ENCODE measurements at regions not wholly inside any gene's neighbourhood (a gene's known extent, or its start where the extent isn't known, plus 50 kb on each side); places are given as distances from the start of the nearest gene placed in this dataset.

DNA sequence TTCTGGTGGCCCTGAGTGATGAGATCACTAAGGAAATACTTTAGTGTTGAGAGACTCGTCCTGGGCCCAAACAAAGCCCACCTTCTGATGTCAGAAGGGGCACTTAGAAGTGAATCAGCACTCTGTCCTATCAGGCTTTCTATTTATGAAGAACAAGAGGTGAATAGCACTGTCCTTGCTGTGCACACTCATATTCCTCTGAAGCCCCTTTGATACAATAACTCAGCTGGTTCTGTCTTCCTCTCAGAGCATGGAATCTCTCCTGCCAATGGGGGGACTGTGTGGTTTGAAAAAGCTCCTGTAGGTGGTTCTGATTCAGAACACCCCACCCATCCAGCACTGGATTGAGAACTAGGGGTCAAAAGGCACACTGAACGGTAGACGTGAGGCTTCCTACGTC is 348.1 kb downstream of the ETS1 start:
- Histone ChIP-seq H3K36me3 (no peaks in the 10 kb centered on the region), H3K4me1 (peaks cover 0 to 10% (median 0%) of the 10 kb centered on the region in 4 donors), H3K27me3 (no peaks in the 10 kb centered on the region), H3K4me3 (no peak overlapping the region), H3K27ac (no peak overlapping the region), H3K9me3 (no peaks in the 10 kb centered on the region)
- TF ChIP-seq, protein P1, sequence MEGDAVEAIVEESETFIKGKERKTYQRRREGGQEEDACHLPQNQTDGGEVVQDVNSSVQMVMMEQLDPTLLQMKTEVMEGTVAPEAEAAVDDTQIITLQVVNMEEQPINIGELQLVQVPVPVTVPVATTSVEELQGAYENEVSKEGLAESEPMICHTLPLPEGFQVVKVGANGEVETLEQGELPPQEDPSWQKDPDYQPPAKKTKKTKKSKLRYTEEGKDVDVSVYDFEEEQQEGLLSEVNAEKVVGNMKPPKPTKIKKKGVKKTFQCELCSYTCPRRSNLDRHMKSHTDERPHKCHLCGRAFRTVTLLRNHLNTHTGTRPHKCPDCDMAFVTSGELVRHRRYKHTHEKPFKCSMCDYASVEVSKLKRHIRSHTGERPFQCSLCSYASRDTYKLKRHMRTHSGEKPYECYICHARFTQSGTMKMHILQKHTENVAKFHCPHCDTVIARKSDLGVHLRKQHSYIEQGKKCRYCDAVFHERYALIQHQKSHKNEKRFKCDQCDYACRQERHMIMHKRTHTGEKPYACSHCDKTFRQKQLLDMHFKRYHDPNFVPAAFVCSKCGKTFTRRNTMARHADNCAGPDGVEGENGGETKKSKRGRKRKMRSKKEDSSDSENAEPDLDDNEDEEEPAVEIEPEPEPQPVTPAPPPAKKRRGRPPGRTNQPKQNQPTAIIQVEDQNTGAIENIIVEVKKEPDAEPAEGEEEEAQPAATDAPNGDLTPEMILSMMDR (IDR thresholded peaks at IDR 0.05), result no peak
- DNase-seq, result no peak
- intact Hi-C loops (cut with DNase I; ENCODE audit: low total_unique reads), result no loop called here

DNA sequence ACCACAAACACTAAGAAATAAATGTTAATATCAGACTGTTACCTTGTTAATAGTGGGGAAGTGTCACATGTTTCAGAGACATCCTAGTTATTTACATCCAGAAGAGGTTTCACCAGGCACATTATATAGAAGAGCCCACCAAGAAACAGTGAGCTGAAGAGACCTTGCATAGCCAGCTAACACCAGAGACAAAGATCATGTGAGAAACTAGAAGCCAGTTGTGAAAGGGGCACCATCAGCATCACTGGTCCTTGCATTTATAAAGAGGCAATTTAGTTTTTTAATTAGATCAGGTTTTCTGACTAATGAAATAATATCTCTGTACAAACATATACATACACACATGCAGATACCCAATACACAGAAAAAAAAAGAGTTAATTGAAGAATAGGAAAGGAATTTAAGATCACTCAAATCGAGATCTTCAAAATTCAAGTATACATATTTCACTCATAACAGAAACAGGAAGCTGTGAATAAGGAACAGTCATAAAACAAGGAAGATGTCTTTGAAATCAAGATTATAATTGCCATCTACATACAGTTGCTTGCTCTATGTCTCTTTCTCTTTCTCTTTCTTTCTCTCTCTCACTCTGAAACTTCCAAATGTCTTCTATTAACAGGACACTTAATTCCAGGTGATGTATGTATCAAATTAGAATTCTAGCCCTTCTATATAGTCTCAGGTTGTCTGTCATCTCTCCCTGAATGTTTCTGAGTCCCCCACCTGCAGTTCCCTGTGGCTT is 348.7 kb downstream of the ETS1 start:
- Histone ChIP-seq H3K4me1 (peaks cover 0 to 10% (median 0%) of the 10 kb centered on the region in 4 donors), H3K27ac (no peak overlapping the region), H3K9me3 (no peaks in the 10 kb centered on the region), H3K4me3 (no peak overlapping the region), H3K27me3 (no peaks in the 10 kb centered on the region), H3K36me3 (no peaks in the 10 kb centered on the region)
- TF ChIP-seq, protein P1 (IDR thresholded peaks at IDR 0.05), result no peak
- intact Hi-C loops (cut with DNase I; ENCODE audit: low total_unique reads), result no loop called here
- DNase-seq, result no peak

DNA sequence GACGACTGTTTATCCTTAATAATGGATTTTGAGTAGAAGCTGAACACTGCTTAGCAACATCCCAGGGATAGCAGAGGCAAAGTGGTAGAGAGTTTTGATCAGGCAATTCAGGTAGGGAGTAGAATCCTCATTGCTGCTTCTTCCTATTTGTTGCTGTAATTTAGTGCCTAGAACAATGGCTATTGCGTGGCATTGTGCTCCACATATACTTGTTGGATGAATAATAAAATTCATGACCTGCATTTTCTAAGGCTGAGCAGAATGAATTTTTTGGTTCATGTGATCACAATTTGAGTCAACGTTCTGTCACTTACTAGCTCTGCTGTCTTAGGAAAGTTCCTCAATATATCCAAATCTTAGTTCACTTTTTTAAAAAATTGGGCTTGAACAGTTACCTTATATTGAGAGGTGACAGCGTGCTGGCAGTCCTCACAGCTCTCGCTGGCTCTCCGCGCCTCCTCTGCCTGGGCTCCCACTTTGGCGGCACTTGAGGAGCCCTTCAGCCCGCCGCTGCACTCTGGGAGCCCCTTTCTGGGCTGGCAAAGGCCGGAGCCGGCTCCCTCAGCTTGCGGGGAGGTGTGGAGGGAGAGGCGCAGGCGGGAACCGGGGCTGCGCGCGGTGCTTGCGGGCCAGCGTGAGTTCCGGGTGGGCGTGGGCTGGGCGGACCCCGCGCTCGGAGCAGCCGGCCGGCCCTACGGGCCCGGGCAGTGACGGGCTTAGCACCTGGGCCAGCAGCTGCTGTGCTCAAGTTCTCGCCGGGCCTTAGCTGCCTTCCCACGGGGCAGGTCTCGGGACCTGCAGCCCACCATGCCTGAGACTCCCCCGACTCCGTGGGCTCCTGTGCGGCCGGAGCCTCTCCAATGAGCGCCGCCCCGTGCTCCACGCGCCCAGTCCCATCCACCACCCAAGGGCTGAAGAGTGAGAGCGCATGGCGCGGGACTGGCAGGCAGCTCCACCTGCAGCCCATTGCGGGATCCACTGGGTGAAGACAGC is 350.6 kb downstream of the ETS1 start:
- Histone ChIP-seq H3K27ac (no peak overlapping the region), H3K4me3 (no peak overlapping the region), H3K4me1 (peaks cover 0 to 10% (median 0%) of the 10 kb centered on the region in 4 donors), H3K36me3 (no peaks in the 10 kb centered on the region), H3K9me3 (no peaks in the 10 kb centered on the region), H3K27me3 (no peaks in the 10 kb centered on the region)
- TF ChIP-seq, protein P1 (IDR thresholded peaks at IDR 0.05), result no peak
- no peak for DNase-seq
- intact Hi-C loops (cut with DNase I; ENCODE audit: low total_unique reads), result no loop called here

DNA sequence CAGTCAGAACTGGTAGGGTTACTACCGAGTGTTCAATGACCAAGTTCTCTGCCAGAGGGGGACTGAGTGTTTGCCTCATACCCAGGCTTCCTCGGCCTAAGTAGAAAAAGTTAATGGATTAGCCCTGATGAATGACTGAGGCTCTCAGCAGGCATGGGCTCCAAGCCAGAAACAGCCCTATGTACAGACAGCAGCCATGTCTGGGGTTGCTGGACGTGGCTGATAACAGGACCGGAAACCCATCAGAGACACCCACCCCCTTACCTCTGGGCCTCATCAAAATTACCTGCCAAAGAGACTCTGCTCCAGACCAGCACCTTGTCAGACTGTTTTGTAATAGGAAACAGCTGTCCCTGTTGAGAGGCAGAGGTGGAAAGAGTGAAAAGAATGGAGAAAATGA is 351.4 kb downstream of the ETS1 start:
- Histone ChIP-seq H3K27me3 (no peaks in the 10 kb centered on the region), H3K27ac (no peak overlapping the region), H3K9me3 (no peaks in the 10 kb centered on the region), H3K36me3 (no peaks in the 10 kb centered on the region), H3K4me3 (no peak overlapping the region), H3K4me1 (peaks cover 0 to 9% (median 0%) of the 10 kb centered on the region in 4 donors)
- DNase-seq, result no peak
- intact Hi-C loops (cut with DNase I; ENCODE audit: low total_unique reads), result no loop called here
- TF ChIP-seq, protein P1 (IDR thresholded peaks at IDR 0.05), result no peak

DNA sequence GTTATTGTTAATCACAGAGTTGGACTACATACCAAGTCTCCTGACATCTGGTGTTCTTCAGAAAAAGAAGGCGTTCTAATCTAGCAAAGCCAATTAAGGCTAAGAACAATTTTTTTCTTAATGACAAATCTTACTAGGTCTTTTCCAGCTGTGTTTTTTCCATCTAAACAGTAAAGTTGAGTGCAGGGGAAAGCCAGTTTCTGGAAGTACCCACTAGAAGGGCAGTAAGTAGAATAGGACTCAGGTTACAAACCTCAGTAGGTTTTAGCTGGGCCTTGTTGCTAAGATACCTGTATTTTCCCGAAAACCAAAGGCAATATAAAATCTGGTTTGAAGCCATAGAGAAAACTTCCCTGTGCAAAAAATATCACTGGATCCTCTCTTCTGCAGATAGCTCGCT is 351.9 kb downstream of the ETS1 start:
- Histone ChIP-seq H3K36me3 (no peaks in the 10 kb centered on the region), H3K27me3 (no peaks in the 10 kb centered on the region), H3K9me3 (no peaks in the 10 kb centered on the region), H3K27ac (no peak overlapping the region), H3K4me3 (no peak overlapping the region), H3K4me1 (peaks cover 0 to 4% (median 0%) of the 10 kb centered on the region in 4 donors)
- TF ChIP-seq, protein P1 (IDR thresholded peaks at IDR 0.05), result no peak
- intact Hi-C loops (cut with DNase I; ENCODE audit: low total_unique reads), result no loop called here
- no peak for DNase-seq

Data from tibial artery (tissue), 4 donors.